H9 (cell line): ENCODE measurements at regions not wholly inside any gene's neighbourhood (a gene's known extent, or its start where the extent isn't known, plus 50 kb on each side); places are given as distances from the start of the nearest gene placed in this dataset.

Source experiments
- DNase-seq: peaks from one replicate; pipeline ENCODE4 v3.0.0-alpha.2; 2017
- H2AFZ ChIP-seq: one replicate; pipeline ENCODE4 v1.6.1; 2013; ENCODE audit warnings: mild to moderate bottlenecking, low read length, control low read depth, moderate library complexity
- H2AK5ac ChIP-seq: 2 replicates; pipeline ENCODE4 v1.6.1; 2013; ENCODE audit warnings: low read length, control low read depth, mixed read lengths; ENCODE audit not compliant: insufficient read length
- H2BK120ac ChIP-seq: one replicate; pipeline ENCODE4 v1.6.1; 2013; ENCODE audit warnings: low read depth, mild to moderate bottlenecking, low read length, control low read depth, inconsistent platforms; ENCODE audit not compliant: poor library complexity, severe bottlenecking
- H2BK12ac ChIP-seq: 2 replicates; pipeline ENCODE4 v1.6.1; 2013; ENCODE audit warnings: low read length, control low read depth, mixed read lengths, low read depth; ENCODE audit not compliant: insufficient read length
- H2BK15ac ChIP-seq: 2 replicates; pipeline ENCODE4 v1.6.1; 2013; ENCODE audit warnings: low read depth, low read length, control low read depth
- H2BK20ac ChIP-seq: one replicate; pipeline ENCODE4 v1.6.1; 2013; ENCODE audit warnings: low read depth, mild to moderate bottlenecking, low read length, control low read depth, inconsistent platforms; ENCODE audit not compliant: poor library complexity, severe bottlenecking
- H2BK5ac ChIP-seq: 2 replicates; pipeline ENCODE4 v1.6.1; 2013; ENCODE audit warnings: low read length, control low read depth, mixed read lengths; ENCODE audit not compliant: insufficient read length
- H3K14ac ChIP-seq: 2 replicates; pipeline ENCODE4 v1.6.1; 2013; ENCODE audit warnings: low read length, control low read depth; ENCODE audit not compliant: insufficient read depth
- H3K18ac ChIP-seq: 2 replicates; pipeline ENCODE4 v1.6.1; 2013; ENCODE audit warnings: low read depth, mild to moderate bottlenecking, mixed read lengths, low read length, control low read depth; ENCODE audit not compliant: insufficient read length
- H3K23ac ChIP-seq: 2 replicates; pipeline ENCODE4 v1.6.1; 2013; ENCODE audit warnings: low read length, control low read depth, mixed read lengths, low read depth; ENCODE audit not compliant: insufficient read length
- H3K23me2 ChIP-seq: 2 replicates; pipeline ENCODE4 v1.6.1; 2013; ENCODE audit warnings: low read depth, mild to moderate bottlenecking, mixed read lengths, low read length, control low read depth; ENCODE audit not compliant: insufficient read length, poor library complexity, severe bottlenecking
- H3K27ac ChIP-seq: 2 replicates; pipeline ENCODE4 v1.5.1; 2013; ENCODE audit warnings: low read length, control low read depth, mixed read lengths, low read depth; ENCODE audit not compliant: insufficient read length
- H3K27me3 ChIP-seq: 2 replicates; pipeline ENCODE4 v1.6.1; 2013; ENCODE audit warnings: low read length, control low read depth, inconsistent platforms; ENCODE audit not compliant: insufficient read depth
- H3K4ac ChIP-seq: 2 replicates; pipeline ENCODE4 v1.6.1; 2013; ENCODE audit warnings: low read depth, mild to moderate bottlenecking, control low read depth, inconsistent platforms, low read length, moderate library complexity
- H3K4me1 ChIP-seq: 2 replicates; pipeline ENCODE4 v1.6.1; 2013; ENCODE audit warnings: low read length, control low read depth, inconsistent platforms; ENCODE audit not compliant: insufficient read depth
- H3K4me2 ChIP-seq: 2 replicates; pipeline ENCODE4 v1.6.1; 2013; ENCODE audit warnings: low read length, control low read depth, mixed read lengths; ENCODE audit not compliant: insufficient read length, insufficient read depth
- H3K56ac ChIP-seq: 2 replicates; pipeline ENCODE4 v1.6.1; 2013; ENCODE audit warnings: low read depth, mild to moderate bottlenecking, mixed read lengths, low read length, control low read depth; ENCODE audit not compliant: insufficient read length
- H3K79me1 ChIP-seq: 2 replicates; pipeline ENCODE4 v1.6.1; 2013; ENCODE audit warnings: low read depth, mild to moderate bottlenecking, moderate library complexity, low read length, control low read depth, inconsistent platforms; ENCODE audit not compliant: insufficient read depth, poor library complexity, severe bottlenecking
- H3K79me2 ChIP-seq: 2 replicates; pipeline ENCODE4 v1.6.1; 2013; ENCODE audit warnings: low read length, control low read depth, inconsistent platforms; ENCODE audit not compliant: insufficient read depth
- H3K9ac ChIP-seq: 2 replicates; pipeline ENCODE4 v1.6.1; 2013; ENCODE audit warnings: low read length, control low read depth, mixed read lengths; ENCODE audit not compliant: insufficient read length; ENCODE audit errors: extremely low read depth
- H3K9me3 ChIP-seq: one replicate; pipeline ENCODE4 v1.6.1; 2013; ENCODE audit warnings: low read depth, low read length, inconsistent platforms; ENCODE audit not compliant: control insufficient read depth
- H3T11ph ChIP-seq: one replicate; pipeline ENCODE4 v1.6.1; 2013; ENCODE audit warnings: mild to moderate bottlenecking, low read length, control low read depth, inconsistent platforms
- H4K20me1 ChIP-seq: one replicate; pipeline ENCODE4 v1.6.1; 2013; ENCODE audit not compliant: control insufficient read depth, insufficient read length, insufficient read depth
- H4K5ac ChIP-seq: 2 replicates; pipeline ENCODE4 v1.6.1; 2013; ENCODE audit warnings: low read depth, mild to moderate bottlenecking, mixed read lengths, low read length, control low read depth; ENCODE audit not compliant: insufficient read length
- H4K8ac ChIP-seq: replicated peaks from 2 replicates; pipeline ENCODE4 v1.6.1; 2013; ENCODE audit warnings: low read length, control low read depth, mixed read lengths, low read depth; ENCODE audit not compliant: insufficient read length
- H4K91ac ChIP-seq: 2 replicates; pipeline ENCODE4 v1.6.1; 2013; ENCODE audit warnings: low read depth, mild to moderate bottlenecking, moderate library complexity, mixed read lengths, low read length, control low read depth; ENCODE audit not compliant: insufficient read length
- H3K27ac Mint-ChIP-seq, 3 experiments: 2 replicates in 2 of 3; 3 replicates in 1 of 3; pipeline ENCODE4 v1.8.0; 2020 to 2021; ENCODE audit warnings: mixed read lengths in 3 of 3, mild to moderate bottlenecking in 1 of 3, moderate library complexity in 1 of 3
- H3K27me3 Mint-ChIP-seq: 2 replicates; pipeline ENCODE4 v1.8.0; 2021; ENCODE audit warnings: low read depth, mild to moderate bottlenecking, moderate library complexity, mixed read lengths
- H3K36me3 Mint-ChIP-seq, 3 experiments: 2 replicates in 2 of 3; 3 replicates in 1 of 3; pipeline ENCODE4 v1.8.0; 2020 to 2021; ENCODE audit warnings: low read depth in 3 of 3, mixed read lengths in 3 of 3; ENCODE audit not compliant: insufficient read depth in 1 of 3
- H3K4me1 Mint-ChIP-seq, 2 experiments: 2 replicates each; pipeline ENCODE4 v1.8.0; 2020; ENCODE audit warnings: mixed read lengths in 2 of 2
- H3K4me3 Mint-ChIP-seq, 2 experiments: 2 replicates in 1 of 2; 3 replicates in 1 of 2; pipeline ENCODE4 v1.8.0; 2020 to 2021; ENCODE audit warnings: mild to moderate bottlenecking in 2 of 2, mixed read lengths in 2 of 2, moderate library complexity in 1 of 2
- H3K9me3 Mint-ChIP-seq, 2 experiments: 2 replicates in 1 of 2; 3 replicates in 1 of 2; pipeline ENCODE4 v1.8.0; 2020; ENCODE audit warnings: mild to moderate bottlenecking in 2 of 2, mixed read lengths in 2 of 2, moderate library complexity in 1 of 2
- WGBS: extraction: QIAGEN DNeasy Blood & Tissue Kit; methylation state at CpG from one replicate; pipeline ENCODE4 v1.1.7; 2013; ENCODE audit warnings: missing lambda C conversion rate, low lambda C conversion rate, mixed read lengths; ENCODE audit not compliant: insufficient read length; ENCODE audit errors: extremely low coverage; 5-methylcytosine and 5-hydroxymethylcytosine counted together
- TF ChIP-seq, protein P1 (sequence below): fragments of 200-600 bp; sonication (generic); conservative IDR thresholded peaks from 3 replicates; pipeline ENCODE4 v1.8.0; 2021; ENCODE audit warnings: antibody characterized with exemption, mild to moderate bottlenecking

DNA sequence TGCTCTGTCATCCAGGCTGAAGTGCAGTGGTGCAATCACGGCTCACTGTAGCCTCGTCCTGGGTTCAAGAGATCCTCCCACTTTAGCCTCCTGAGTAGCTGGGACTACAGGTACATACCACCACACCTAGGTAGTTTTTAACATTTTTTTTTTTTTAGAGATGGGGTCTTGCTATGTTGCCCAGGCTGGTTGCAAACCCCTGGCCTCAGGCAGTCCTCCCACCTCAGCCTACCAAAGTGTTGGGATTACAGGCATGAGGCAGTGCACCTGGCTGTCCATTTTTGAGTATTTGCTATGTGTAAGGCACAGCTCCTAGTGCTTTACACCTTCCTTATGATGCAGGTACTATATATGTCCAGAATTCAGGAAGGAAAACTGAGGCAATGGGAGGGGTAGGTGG lies 138.8 kb upstream of the ZNF536 start:
- Histone ChIP-seq H3K9ac (no peak overlapping the region), H3K9me3 (no peaks in the 10 kb centered on the region), H3K14ac (no peak overlapping the region), H3K79me1 (no peaks in the 10 kb centered on the region), H3K27me3 (peaks cover 18% of the 10 kb centered on the region; the same call in 1 of the 2 replicates), H2BK12ac (no peak overlapping the region), H2BK20ac (no peak overlapping the region), H4K20me1 (no peaks in the 10 kb centered on the region), H4K5ac (no peak overlapping the region), H2AK5ac (no peak overlapping the region), H4K8ac (no peak overlapping the region), H3K23me2 (peaks cover 3% of the 10 kb centered on the region), H3K56ac (no peak overlapping the region), H3K4me2 (no peak overlapping the region), H2BK15ac (no peak overlapping the region), H3K18ac (no peak overlapping the region), H2AFZ (no peak overlapping the region), H3T11ph (no peak overlapping the region), H3K23ac (no peak overlapping the region), H2BK5ac (no peak overlapping the region), H4K91ac (no peak overlapping the region), H3K27ac (no peak overlapping the region), H3K4me1 (0 out of 2 replicates have a peak, but pooled peaks cover 4% of the 10 kb centered on the region), H2BK120ac (no peak overlapping the region), H3K4ac (no peak overlapping the region), H3K79me2 (no peaks in the 10 kb centered on the region)
- Mint-ChIP-seq H3K36me3 (no peaks in the 10 kb centered on the region), H3K4me1 (peaks cover 27 to 56% of the 10 kb centered on the region in 2 experiments), H3K27ac (no peak overlapping the region; a peak in 1 of 7 replicates), H3K27me3 (peaks cover 54% of the 10 kb centered on the region), H3K9me3 (no peaks in the 10 kb centered on the region; a peak in 1 of 5 replicates), H3K4me3 (no peak overlapping the region)
- DNase-seq, result no peak
- TF ChIP-seq, protein P1, sequence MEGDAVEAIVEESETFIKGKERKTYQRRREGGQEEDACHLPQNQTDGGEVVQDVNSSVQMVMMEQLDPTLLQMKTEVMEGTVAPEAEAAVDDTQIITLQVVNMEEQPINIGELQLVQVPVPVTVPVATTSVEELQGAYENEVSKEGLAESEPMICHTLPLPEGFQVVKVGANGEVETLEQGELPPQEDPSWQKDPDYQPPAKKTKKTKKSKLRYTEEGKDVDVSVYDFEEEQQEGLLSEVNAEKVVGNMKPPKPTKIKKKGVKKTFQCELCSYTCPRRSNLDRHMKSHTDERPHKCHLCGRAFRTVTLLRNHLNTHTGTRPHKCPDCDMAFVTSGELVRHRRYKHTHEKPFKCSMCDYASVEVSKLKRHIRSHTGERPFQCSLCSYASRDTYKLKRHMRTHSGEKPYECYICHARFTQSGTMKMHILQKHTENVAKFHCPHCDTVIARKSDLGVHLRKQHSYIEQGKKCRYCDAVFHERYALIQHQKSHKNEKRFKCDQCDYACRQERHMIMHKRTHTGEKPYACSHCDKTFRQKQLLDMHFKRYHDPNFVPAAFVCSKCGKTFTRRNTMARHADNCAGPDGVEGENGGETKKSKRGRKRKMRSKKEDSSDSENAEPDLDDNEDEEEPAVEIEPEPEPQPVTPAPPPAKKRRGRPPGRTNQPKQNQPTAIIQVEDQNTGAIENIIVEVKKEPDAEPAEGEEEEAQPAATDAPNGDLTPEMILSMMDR, result no peak
- no CpG with 5 or more reads among the region's 2 CpGs for WGBS
